ENCODE measurements at regions not wholly inside any gene's neighbourhood (a gene's known extent, or its start where the extent isn't known, plus 50 kb on each side); places are given as distances from the start of the nearest gene placed in this dataset.
"Not testable (repeated sequence)": the region's sequence is repeated elsewhere in the genome, so short reads cannot be mapped to it uniquely, and the experiment has no call there.

- DNase-seq: no peak
Observed at GRCh38 chr3:148546959-148547358, 150.7 kb upstream of the AGTR1 start.

DNA sequence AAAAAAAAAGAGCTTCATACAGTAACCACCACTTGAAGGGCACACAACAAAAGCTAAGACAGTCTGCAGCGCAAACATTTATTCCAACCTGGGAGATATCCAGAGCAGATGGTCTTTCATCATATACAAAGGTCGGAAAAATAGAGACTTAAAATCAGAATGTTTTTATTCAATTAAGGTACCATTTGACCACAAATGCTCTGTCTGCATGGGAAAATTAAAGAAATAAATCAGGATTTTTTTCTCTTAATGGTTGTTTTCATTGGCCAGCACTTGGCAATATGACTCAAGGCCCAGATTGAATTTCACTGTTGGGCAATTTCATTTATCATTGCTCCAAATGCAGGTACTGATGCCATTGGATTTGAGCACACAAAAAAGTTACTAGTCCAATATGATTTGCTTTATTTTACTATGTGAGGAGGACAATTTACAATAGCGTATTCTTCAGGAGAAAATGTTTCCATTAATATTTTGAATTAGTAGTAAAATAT lies 145.9 kb upstream of the AGTR1 start:
- no peak for DNase-seq

DNA sequence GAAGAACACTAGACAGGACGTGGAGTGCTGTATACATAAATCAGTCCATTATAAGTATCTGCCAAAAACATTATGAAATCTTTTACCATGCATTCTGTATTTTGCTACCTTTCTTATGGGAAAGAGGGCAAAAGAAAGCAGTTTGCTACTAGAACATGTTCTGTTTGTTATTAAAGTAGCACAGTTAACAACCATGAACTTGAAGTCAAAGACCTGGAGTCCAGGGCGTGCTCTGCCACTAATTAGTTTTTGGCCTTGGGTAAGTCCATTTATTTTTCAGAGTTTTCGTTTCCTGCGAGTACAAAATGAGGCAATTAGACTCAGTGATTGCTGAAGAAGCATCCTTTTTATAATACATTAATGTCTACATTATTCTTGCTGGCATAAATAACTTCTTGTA lies 143.3 kb upstream of the AGTR1 start:
- no peak for DNase-seq

- no peak for DNase-seq
Observed at GRCh38 chr3:148556664-148557063, 141.0 kb upstream of the AGTR1 start.

DNA sequence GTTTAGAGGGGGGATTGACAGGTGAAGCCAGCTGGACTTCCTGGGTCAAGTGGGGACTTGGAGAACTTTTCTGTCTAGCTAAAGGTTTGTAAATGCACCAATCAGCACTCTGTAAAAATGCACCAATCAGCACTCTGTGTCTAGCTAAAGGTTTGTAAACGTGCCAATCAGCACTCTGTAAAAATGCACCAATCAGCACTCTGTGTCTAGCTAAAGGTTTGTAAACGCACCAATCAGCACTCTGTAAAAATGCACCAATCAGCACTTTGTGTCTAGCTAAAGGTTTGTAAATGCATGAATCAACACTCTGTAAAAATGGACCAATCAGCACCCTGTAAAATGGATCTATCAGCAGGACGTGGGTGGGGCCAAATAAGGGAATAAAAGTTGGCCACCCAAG lies 120.1 kb upstream of the AGTR1 start:
- DNase-seq: not testable (repeated sequence)

DNA sequence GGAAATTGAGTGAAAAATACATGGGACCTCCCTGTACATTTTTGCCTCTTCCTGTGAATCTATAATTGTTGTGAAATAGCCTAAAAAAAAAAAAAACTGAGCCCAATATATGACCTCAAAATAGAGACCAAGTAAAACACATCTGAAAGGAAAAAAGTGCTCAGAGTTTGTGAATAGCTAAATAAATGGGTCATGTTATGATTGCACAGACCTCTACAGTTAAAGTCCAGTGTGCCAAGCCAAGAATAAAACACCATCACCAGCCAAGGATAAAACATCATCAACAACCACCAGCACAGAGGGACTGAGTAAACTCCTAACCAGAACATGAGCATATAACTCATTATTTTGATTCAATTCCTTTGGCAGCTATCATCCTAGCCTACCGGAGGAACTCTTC lies 115.6 kb upstream of the AGTR1 start:
- DNase-seq: no peak

GRCh38 chr3:148583793-148584192 lies 113.9 kb upstream of the AGTR1 start:
- no peak for DNase-seq

GRCh38 chr3:148584438-148584837 lies 113.3 kb upstream of the AGTR1 start:
- DNase-seq: no peak

- no peak for DNase-seq
Observed at GRCh38 chr3:148585671-148586379, 111.9 kb upstream of the AGTR1 start.

- DNase-seq: no peak
Observed at GRCh38 chr3:148588291-148588690, 109.4 kb upstream of the AGTR1 start.

DNA sequence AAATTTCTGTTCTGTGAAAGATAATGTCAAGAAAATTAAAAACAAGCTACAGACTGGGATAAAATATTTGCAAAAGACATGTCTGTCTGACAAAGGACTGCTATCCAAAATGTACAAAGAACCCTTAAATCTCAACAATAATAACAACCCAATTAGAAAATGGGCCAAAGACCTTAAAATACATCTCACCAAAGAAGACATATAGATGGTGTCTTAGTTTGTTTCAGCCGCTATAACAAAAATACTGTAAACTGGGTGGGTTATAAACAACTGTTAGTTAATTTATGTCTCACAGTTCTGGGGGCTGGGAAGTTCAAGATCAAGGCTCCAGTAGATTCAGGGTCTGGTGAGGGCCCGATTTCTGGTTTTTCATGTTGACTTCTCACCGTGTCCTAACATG lies 106.2 kb upstream of the AGTR1 start:
- no peak for DNase-seq

DNA sequence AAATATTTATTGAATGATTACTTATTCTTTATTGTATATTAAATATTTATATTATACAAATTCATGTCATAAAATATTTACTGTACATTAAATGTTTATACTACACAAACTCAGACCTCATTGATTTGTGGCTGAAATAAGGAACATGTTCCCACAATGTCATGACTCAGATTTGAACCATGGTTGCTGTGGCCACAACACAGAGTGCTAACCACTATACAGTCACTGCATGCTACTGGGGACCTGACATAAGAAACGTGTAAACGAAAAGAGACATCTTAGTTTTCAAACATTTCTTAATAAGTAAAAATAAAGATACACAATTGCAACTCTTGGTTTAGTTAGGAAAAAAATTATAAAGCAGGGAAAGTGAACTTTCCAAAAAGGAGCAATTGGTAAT lies 99.1 kb upstream of the AGTR1 start:
- no peak for DNase-seq

DNA sequence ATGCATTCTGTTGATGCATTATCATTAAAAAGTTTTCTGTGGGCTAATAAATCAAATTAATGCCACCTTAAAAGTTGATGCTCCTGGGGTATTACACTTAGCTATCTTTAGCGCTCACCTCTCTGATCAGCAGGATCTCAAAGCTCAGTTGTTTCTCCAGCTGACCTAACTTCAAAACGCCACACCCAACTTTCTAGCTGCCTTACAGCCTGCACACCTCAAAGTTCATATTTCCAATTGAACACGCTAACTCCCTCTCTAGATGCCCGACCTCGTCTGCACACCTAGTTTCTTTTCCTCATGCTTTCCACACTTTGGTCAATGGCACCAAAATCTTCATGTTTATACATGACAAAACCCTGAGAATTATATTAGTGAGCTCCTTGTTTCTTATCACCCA lies 98.2 kb upstream of the AGTR1 start:
- DNase-seq: no peak

DNA sequence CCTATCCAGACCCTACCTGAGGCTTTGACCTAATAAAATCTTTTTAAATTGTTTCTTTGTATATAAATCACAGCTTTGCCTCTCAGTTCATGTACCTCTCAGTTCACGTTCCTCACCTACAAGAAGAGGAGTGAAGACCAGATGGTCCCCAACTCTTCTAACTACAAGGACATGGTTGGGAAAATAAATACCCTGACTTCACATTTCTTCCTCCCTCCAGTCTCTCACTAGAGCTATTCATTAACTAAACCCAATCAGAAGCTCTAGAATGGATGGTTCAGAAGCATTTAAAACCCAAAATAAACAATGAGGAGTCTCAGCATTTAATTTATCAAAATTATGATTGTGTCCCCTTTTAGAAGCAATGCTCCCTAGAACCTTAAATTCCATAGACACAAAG lies 97.3 kb upstream of the AGTR1 start:
- DNase-seq: no peak

GRCh38 chr3:148600902-148601765 lies 96.6 kb upstream of the AGTR1 start:
- DNase-seq: no peak

GRCh38 chr3:148601766-148602685 lies 95.7 kb upstream of the AGTR1 start:
- no peak for DNase-seq

DNA sequence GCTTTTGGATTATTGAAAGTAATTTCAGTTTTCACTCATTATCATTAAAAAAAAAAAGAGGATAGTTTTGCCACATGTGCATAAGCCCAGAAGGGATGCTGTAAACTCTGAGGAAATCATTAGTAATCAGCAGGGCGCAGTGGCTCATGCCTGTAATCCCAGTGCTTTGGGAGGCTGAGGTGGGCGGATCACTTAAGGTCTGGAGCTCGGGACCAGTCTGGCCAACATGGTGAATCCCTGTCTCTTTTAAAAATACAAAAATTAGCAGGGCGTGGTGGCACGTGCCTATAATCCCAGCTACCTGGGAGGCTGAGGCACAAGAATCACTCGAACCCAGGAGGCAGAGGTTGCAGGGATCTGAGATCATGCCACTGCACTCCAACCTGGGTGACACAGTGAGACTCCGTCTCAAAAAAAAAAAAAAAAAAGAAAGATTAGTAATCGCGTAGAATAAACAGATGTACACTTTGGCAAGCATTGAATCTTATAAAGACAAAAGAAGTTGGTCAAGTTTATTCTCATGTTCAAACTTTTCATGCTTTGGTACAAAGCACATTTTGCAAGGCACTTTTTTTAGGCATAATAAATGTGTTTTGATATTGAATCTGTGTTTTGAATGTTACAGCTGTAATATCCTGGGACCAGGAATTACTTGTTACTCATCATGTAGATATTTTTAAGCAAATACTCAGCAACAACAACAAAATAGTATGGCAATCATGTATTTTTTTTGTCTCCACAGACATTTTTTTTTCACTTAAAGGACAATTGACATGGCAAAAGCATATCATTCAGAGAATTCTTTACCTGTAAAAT lies 93.2 kb upstream of the AGTR1 start:
- DNase-seq: no peak

DNA sequence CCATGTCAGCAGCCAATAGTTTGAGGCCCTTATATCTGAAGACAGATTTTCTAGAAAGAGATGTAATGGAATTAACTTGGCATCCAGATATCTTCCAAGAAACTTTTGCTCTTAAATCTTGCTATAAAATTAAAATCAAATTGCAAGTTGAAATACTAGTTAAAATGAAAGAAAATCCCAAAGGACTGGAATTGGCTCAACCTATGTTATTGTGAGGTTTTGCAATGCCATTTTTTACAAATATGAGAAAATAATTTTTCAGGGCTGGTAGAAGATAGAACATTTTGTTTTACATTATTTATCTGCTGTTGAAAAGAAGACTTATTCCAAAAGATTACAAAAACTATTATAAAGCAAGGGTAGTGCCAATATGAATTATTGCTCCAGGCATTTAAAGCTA lies 92.2 kb upstream of the AGTR1 start:
- no peak for DNase-seq

DNA sequence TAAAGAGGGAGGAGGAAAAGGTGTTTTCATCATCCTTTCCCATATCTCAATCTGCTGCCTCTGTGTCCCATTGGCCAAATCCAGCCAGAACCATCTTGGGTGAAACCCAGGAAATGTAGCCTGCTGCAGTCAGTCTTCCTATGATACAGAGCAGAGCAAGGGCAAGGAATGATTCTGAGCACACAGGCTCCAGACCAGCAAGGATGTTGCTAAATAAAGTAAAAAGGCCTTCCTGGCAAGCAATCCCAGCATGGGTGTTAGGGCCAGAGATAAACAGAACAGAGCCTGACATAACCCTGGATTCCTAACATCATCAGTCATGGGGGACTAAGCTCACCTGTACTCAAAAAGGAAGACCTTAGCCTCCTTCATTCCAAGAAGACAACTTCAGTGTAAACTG lies 90.7 kb upstream of the AGTR1 start:
- DNase-seq: no peak

- DNase-seq: no peak
Observed at GRCh38 chr3:148607491-148607890, 90.2 kb upstream of the AGTR1 start.

GRCh38 chr3:148612278-148612677 lies 85.4 kb upstream of the AGTR1 start:
- no peak for DNase-seq

All from anterior cingulate cortex (tissue), 58 donors.